K562 (cell line): ENCODE measurements at regions not wholly inside any gene's neighbourhood (a gene's known extent, or its start where the extent isn't known, plus 50 kb on each side); places are given as distances from the start of the nearest gene placed in this dataset.

Source experiments
- ATAC-seq: fragments of 200-7000 bp; cut with Tn5 transposase; 3 replicates; pipeline ENCODE4 v1.9.1; 2020; ENCODE audit warnings: moderate library complexity
- BruUV-seq: library from RNA; stranded (reverse); fragments of 400-500 nt; replicated peaks from 2 replicates; lab custom pipeline; 2021; lab: Mats Ljungman, UMichigan
- CTCF ChIA-PET: fragments of 300-600 bp; formaldehyde crosslinking; extraction: SDS; loops from one replicate; lab custom pipeline; 2021; ENCODE audit warnings: low intra/inter-chr PET ratio; lab: Yijun Ruan, JAX
- POLR2A ChIA-PET: fragments of 300-600, 350-650 bp; sonication (Branson Sonifier 250); formaldehyde crosslinking; extraction: SDS; loops from one replicate; lab custom pipeline; 2021; ENCODE audit warnings: antibody characterized with exemption, inconsistent platforms; lab: Yijun Ruan, JAX
- DNase-seq, 4 experiments: peaks; one replicate each; pipeline versions ENCODE4 v3.0.0 to v3.0.0-alpha.2; 2011 to 2018; ENCODE audit warnings: low spot score in 3 of 4, mixed read lengths in 3 of 4; ENCODE audit errors: extremely low read depth in 1 of 4
- FAIRE-seq: peaks from 2 replicates; lab custom pipeline; 2011; peaks lifted over from hg19 to GRCh38; lab: Jason Lieb, UNC
- H2AFZ ChIP-seq: 2 replicates; pipeline ENCODE4 v1.6.0; 2011; ENCODE audit warnings: low read depth, low read length, control low read depth, inconsistent platforms
- H3K27ac ChIP-seq: fragments of 200-600 bp; 3 replicates; pipeline ENCODE4 v1.8.0; 2011; ENCODE audit warnings: low read depth, mild to moderate bottlenecking, control low read depth, inconsistent platforms, low read length, moderate library complexity, mixed read lengths; ENCODE audit errors: extremely low read depth
- H3K27me3 ChIP-seq, 2 experiments: fragments of 300-600 bp in 1 of 2; 2 replicates in 1 of 2; 3 replicates in 1 of 2; pipeline versions ENCODE4 v1.6.0 to v1.8.0; 2011; ENCODE audit warnings: inconsistent platforms in 2 of 2, low read length in 2 of 2, mild to moderate bottlenecking in 1 of 2, mixed read lengths in 1 of 2, moderate library complexity in 1 of 2; ENCODE audit not compliant: control insufficient read depth in 2 of 2, insufficient read depth in 2 of 2
- H3K36me3 ChIP-seq: fragments of 300-600 bp; 3 replicates; pipeline ENCODE4 v1.8.0; 2011; ENCODE audit warnings: mild to moderate bottlenecking, low read length, inconsistent platforms; ENCODE audit not compliant: control insufficient read depth, insufficient read depth
- H3K4me1 ChIP-seq, 2 experiments: fragments of 200-600 bp in 1 of 2; replicated peaks in 1 of 2; 2 replicates in 1 of 2; 3 replicates in 1 of 2; pipeline versions ENCODE4 v1.5.1 to v1.8.0; 2011; ENCODE audit warnings: inconsistent platforms in 2 of 2, low read length in 2 of 2, mild to moderate bottlenecking in 1 of 2, mixed read lengths in 1 of 2, moderate library complexity in 1 of 2; ENCODE audit not compliant: control insufficient read depth in 2 of 2, insufficient read depth in 2 of 2
- H3K4me2 ChIP-seq: 2 replicates; pipeline ENCODE4 v1.6.1; 2011; ENCODE audit warnings: low read length, control low read depth, inconsistent platforms, mixed read lengths; ENCODE audit not compliant: insufficient read depth
- H3K4me3 ChIP-seq: fragments of 200-600 bp; sonication (generic), shearing (Covaris generic); 2 replicates; pipeline ENCODE4 v1.5.1; 2016; ENCODE audit warnings: control low read depth, inconsistent platforms
- H3K79me2 ChIP-seq: fragments of 200-600 bp; 3 replicates; pipeline ENCODE4 v1.8.0; 2011; ENCODE audit warnings: low read length, inconsistent platforms; ENCODE audit not compliant: control insufficient read depth, insufficient read depth
- H3K9ac ChIP-seq, 2 experiments: 2 replicates each; pipeline versions ENCODE4 v1.6.0 to v1.6.1; 2011; ENCODE audit warnings: low read depth in 2 of 2, low read length in 2 of 2, control low read depth in 1 of 2, inconsistent platforms in 1 of 2, mild to moderate bottlenecking in 1 of 2, mixed read lengths in 1 of 2; ENCODE audit not compliant: insufficient read depth in 1 of 2
- H3K9me1 ChIP-seq: one replicate; pipeline ENCODE4 v1.6.0; 2011; ENCODE audit warnings: inconsistent platforms, mild to moderate bottlenecking, low read length, moderate library complexity; ENCODE audit not compliant: control insufficient read depth, insufficient read depth
- H3K9me3 ChIP-seq: replicated peaks from 2 replicates; pipeline ENCODE4 v1.5.1; 2011; ENCODE audit warnings: low read depth, low read length, inconsistent platforms; ENCODE audit not compliant: control insufficient read depth, insufficient read depth
- H4K20me1 ChIP-seq: replicated peaks from 2 replicates; pipeline ENCODE4 v1.6.1; 2011; ENCODE audit warnings: low read length, inconsistent platforms, mixed read lengths; ENCODE audit not compliant: control insufficient read depth, insufficient read depth
- ATF3 ChIP-seq, 2 experiments: fragments of 450-650 bp in 1 of 2; sonication (generic) in 1 of 2; formaldehyde crosslinking in 1 of 2; IDR thresholded peaks in 1 of 2; conservative IDR thresholded peaks in 1 of 2; 2 replicates each; pipeline versions ENCODE4 v1.6.1 to v1.8.1; 2016 to 2023; ENCODE audit warnings: mild to moderate bottlenecking in 2 of 2, moderate library complexity in 2 of 2, inconsistent platforms in 1 of 2, missing genetic modification reagents in 1 of 2
- CBFA2T2 ChIP-seq: fragments of 450-650 bp; conservative IDR thresholded peaks from 2 replicates; pipeline ENCODE4 v1.6.1; 2017; ENCODE audit warnings: mild to moderate bottlenecking
- SREBF1 ChIP-seq: fragments of 150-350 bp; IDR thresholded peaks from 2 replicates; pipeline ENCODE4 v1.6.1; 2014; ENCODE audit warnings: antibody characterized with exemption, low read depth, low read length, borderline replicate concordance
- TRIM28 ChIP-seq: fragments of 450-650 bp; IDR thresholded peaks from 2 replicates; pipeline ENCODE4 v1.6.1; 2017
- ZNF146 ChIP-seq: IDR thresholded peaks from one replicate; pipeline ENCODE4 v1.6.1; 2018; ENCODE audit warnings: missing compliant biosample characterization; ENCODE audit not compliant: unreplicated experiment
- WGBS: fragments of 100-300 bp; shearing (Covaris generic); methylation state at CpG from one replicate; pipeline ENCODE4 v1.1.6; 2016; ENCODE audit warnings: low coverage, mixed read lengths; ENCODE audit not compliant: insufficient coverage; ENCODE audit errors: missing lambda C conversion rate; 5-methylcytosine and 5-hydroxymethylcytosine counted together
- in situ Hi-C: fragments of 300-500 bp; cut with MboI; formaldehyde crosslinking; loops from 4 replicates; pipeline ENCODE4 v1.15.0; 2018; ENCODE audit warnings: inconsistent platforms, mixed read lengths
- intact Hi-C: fragments of 100-400 bp; cut with micrococcal nuclease; formaldehyde crosslinking; loops from 2 replicates; pipeline ENCODE4 v1.14.2; 2022

- TF ChIP-seq ZNF146 (peak; percentile 63), TRIM28 (no peak)
- Histone ChIP-seq H2AFZ (no peak overlapping the region), H3K9me3 (no peaks in the 10 kb centered on the region), H3K4me2 (no peak overlapping the region), H3K27ac (no peak overlapping the region), H3K79me2 (no peaks in the 10 kb centered on the region), H3K27me3 (peaks cover 0 to 13% of the 10 kb centered on the region in 2 experiments; a peak in 3 of 5 replicates), H3K4me3 (no peak overlapping the region), H3K9me1 (no peaks in the 10 kb centered on the region), H3K36me3 (no peaks in the 10 kb centered on the region), H3K9ac (no peak overlapping the region), H3K4me1 (no peaks in the 10 kb centered on the region), H4K20me1 (no peaks in the 10 kb centered on the region)
- WGBS: 11% methylated on average over 2 of the region's 2 CpGs
- FAIRE-seq: no peak
- intact Hi-C loops: no loop called here
- BruUV-seq: no TSS peak
- in situ Hi-C loops: no loop called here
- DNase-seq: no peak
- ATAC-seq: no peak
- CTCF ChIA-PET: no interaction called here
- POLR2A ChIA-PET: interaction anchor here (0.7 kb wide), 1 partner anchor 38 kb away, joined by 3 read pairs; no protein-coding TSS in a partner anchor
Measured at GRCh38 chr10:31190488-31190887, 128.5 kb upstream of the ZEB1 start.

DNA sequence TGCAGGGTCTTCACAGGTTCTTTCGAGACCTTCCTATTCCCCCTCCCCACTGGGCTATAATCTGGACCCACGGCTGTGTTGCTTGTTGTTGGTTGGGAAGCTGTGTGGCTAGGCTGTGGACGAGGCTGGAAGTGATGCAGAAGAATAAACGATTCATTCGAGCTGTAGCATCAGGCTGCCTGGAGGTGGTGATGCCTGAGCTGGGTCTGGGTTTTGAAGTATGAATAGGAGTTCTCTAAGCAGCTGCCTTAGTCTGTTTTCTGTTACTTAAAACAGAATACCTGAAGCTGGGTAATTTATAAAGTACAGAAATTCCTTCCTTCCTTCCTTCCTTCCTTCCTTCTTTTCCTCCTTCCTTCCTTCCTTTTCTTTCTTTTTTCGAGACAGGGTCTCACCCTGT lies 126.5 kb upstream of the ZEB1 start:
- H3K27ac ChIP-seq: no peak overlapping the region
- intact Hi-C loops: no loop called here
- no peak for TF ChIP-seq SREBF1
- TF ChIP-seq ATF3 (IDR thresholded peaks at IDR 0.05): 0 out of 2 replicates have a peak, but pooled peaks have one; percentile 12
- no peak for TF ChIP-seq ATF3 (CRISPR knock-in tag; conservative IDR thresholded peaks at IDR 0.05)
- no peak for TF ChIP-seq CBFA2T2
- ChIA-PET POLR2A (interaction anchor here (0.6 to 0.7 kb wide), 2 partner anchors 23 to 185 kb away, joined by 3 read pairs; no protein-coding TSS in a partner anchor), CTCF (no interaction called here)
- H4K20me1 ChIP-seq: no peaks in the 10 kb centered on the region
- BruUV-seq: no TSS peak
- no peaks in the 10 kb centered on the region for H3K9me3 ChIP-seq
- WGBS: 0% methylated on average over 6 of the region's 6 CpGs
- no peaks in the 10 kb centered on the region for H3K9me1 ChIP-seq
- DNase-seq (no peak), FAIRE-seq (no peak), ATAC-seq (no peak)
- no peak overlapping the region for H3K4me3 ChIP-seq
- no peak overlapping the region for H3K4me2 ChIP-seq
- no peaks in the 10 kb centered on the region for H3K79me2 ChIP-seq
- H3K36me3 ChIP-seq: no peaks in the 10 kb centered on the region
- no peaks in the 10 kb centered on the region for H3K4me1 ChIP-seq
- no peak overlapping the region for H2AFZ ChIP-seq
- H3K9ac ChIP-seq: no peak overlapping the region
- peaks cover 0 to 13% of the 10 kb centered on the region in 2 experiments; a peak in 3 of 5 replicates for H3K27me3 ChIP-seq
- in situ Hi-C loops: no loop called here
